ENCODE measurements at regions not wholly inside any gene's neighbourhood (a gene's known extent, or its start where the extent isn't known, plus 50 kb on each side); places are given as distances from the start of the nearest gene placed in this dataset.

DNA sequence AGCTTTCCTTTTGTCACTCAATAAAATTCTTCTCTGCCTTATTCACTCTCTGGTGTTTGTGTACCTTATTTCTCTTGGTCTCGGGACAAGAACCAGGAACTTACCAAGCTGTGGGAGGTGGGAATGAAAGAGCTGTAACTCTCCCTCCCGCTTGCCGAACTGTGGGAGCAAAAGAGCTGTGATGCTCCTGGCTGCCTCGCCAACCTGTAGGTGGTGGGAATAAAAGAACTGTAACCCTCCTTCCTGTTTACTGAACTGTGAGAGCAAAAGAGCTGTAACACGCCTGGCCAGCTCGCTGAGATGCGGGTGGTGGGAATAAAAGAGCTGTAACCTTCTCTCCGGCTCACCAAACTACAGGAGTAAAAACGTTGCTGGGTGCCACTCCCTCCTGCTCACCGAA is 314.1 kb upstream of the LRIG3 start:
- no peaks in the 10 kb centered on the region for H4K20me1 ChIP-seq (ENCODE audit: insufficient read depth)
- intact Hi-C loops (cut with micrococcal nuclease), result no loop called here
- no peaks in the 10 kb centered on the region for H3K79me2 ChIP-seq (ENCODE audit: insufficient read depth, low read length)
- TF ChIP-seq, protein P1, sequence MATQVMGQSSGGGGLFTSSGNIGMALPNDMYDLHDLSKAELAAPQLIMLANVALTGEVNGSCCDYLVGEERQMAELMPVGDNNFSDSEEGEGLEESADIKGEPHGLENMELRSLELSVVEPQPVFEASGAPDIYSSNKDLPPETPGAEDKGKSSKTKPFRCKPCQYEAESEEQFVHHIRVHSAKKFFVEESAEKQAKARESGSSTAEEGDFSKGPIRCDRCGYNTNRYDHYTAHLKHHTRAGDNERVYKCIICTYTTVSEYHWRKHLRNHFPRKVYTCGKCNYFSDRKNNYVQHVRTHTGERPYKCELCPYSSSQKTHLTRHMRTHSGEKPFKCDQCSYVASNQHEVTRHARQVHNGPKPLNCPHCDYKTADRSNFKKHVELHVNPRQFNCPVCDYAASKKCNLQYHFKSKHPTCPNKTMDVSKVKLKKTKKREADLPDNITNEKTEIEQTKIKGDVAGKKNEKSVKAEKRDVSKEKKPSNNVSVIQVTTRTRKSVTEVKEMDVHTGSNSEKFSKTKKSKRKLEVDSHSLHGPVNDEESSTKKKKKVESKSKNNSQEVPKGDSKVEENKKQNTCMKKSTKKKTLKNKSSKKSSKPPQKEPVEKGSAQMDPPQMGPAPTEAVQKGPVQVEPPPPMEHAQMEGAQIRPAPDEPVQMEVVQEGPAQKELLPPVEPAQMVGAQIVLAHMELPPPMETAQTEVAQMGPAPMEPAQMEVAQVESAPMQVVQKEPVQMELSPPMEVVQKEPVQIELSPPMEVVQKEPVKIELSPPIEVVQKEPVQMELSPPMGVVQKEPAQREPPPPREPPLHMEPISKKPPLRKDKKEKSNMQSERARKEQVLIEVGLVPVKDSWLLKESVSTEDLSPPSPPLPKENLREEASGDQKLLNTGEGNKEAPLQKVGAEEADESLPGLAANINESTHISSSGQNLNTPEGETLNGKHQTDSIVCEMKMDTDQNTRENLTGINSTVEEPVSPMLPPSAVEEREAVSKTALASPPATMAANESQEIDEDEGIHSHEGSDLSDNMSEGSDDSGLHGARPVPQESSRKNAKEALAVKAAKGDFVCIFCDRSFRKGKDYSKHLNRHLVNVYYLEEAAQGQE (IDR thresholded peaks at IDR 0.05; ENCODE audit: low read depth), result no peak
- TF ChIP-seq JUND (IDR thresholded peaks at IDR 0.05) (no peak), POLR2A (IDR thresholded peaks at IDR 0.05; ENCODE audit: borderline replicate concordance, extremely low read depth, insufficient read depth, insufficient read length) (no peak), CEBPB (IDR thresholded peaks at IDR 0.05; ENCODE audit: low read depth) (no peak)
- TF ChIP-seq, protein P2, sequence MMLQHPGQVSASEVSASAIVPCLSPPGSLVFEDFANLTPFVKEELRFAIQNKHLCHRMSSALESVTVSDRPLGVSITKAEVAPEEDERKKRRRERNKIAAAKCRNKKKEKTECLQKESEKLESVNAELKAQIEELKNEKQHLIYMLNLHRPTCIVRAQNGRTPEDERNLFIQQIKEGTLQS (IDR thresholded peaks at IDR 0.05), result no peak
- TF ChIP-seq, protein P3, sequence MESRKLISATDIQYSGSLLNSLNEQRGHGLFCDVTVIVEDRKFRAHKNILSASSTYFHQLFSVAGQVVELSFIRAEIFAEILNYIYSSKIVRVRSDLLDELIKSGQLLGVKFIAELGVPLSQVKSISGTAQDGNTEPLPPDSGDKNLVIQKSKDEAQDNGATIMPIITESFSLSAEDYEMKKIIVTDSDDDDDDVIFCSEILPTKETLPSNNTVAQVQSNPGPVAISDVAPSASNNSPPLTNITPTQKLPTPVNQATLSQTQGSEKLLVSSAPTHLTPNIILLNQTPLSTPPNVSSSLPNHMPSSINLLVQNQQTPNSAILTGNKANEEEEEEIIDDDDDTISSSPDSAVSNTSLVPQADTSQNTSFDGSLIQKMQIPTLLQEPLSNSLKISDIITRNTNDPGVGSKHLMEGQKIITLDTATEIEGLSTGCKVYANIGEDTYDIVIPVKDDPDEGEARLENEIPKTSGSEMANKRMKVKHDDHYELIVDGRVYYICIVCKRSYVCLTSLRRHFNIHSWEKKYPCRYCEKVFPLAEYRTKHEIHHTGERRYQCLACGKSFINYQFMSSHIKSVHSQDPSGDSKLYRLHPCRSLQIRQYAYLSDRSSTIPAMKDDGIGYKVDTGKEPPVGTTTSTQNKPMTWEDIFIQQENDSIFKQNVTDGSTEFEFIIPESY (IDR thresholded peaks at IDR 0.05; ENCODE audit: extremely low read depth, insufficient replicate concordance, low read length), result no peak
- H2AFZ ChIP-seq (ENCODE audit: low read depth, low read length, poor library complexity, severe bottlenecking), result no peak overlapping the region
- CTCF ChIA-PET, result no interaction called here
- ATAC-seq (no peak), DNase-seq (ENCODE audit: low read depth, low spot score) (no peak)
- no peaks in the 10 kb centered on the region for H3K9me2 ChIP-seq (ENCODE audit: insufficient read depth)
- POLR2A ChIA-PET, result no interaction called here
- H3K27me3 ChIP-seq (ENCODE audit: insufficient read depth, low read length), result no peaks in the 10 kb centered on the region
- no peaks in the 10 kb centered on the region for H3K4me1 ChIP-seq (ENCODE audit: control insufficient read depth in 1 of 2, insufficient read depth in 2 of 2, low read length in 2 of 2)
- no peak overlapping the region for H3K4me2 ChIP-seq (ENCODE audit: low read length)
- no peak overlapping the region for H3K9ac ChIP-seq (ENCODE audit: low read length)
- no TSS peak for BruUV-seq (replicated peaks)
- no peaks in the 10 kb centered on the region for H3K36me3 ChIP-seq (ENCODE audit: control insufficient read depth in 1 of 2, insufficient read depth in 2 of 2, low read length in 2 of 2)
- no peaks in the 10 kb centered on the region for H3K9me3 ChIP-seq (ENCODE audit: control insufficient read depth in 1 of 2, insufficient read depth in 1 of 2, low read depth in 1 of 2, low read length in 2 of 2)
- no peak overlapping the region for H3K4me3 ChIP-seq (replicated peaks in 1 of 2; ENCODE audit: low read depth in 1 of 2, low read length in 2 of 2)
- H3K27ac ChIP-seq (ENCODE audit: low read depth, low read length), result no peak overlapping the region
- RAD21 ChIA-PET (ENCODE audit: low non-redundant PET in 1 of 2, low total read pairs in 2 of 2, uncharacterized antibody in 2 of 2, unreplicated experiment in 2 of 2), result no interaction called here
